ENCODE measurements at regions not wholly inside any gene's neighbourhood (a gene's known extent, or its start where the extent isn't known, plus 50 kb on each side); places are given as distances from the start of the nearest gene placed in this dataset.

DNA sequence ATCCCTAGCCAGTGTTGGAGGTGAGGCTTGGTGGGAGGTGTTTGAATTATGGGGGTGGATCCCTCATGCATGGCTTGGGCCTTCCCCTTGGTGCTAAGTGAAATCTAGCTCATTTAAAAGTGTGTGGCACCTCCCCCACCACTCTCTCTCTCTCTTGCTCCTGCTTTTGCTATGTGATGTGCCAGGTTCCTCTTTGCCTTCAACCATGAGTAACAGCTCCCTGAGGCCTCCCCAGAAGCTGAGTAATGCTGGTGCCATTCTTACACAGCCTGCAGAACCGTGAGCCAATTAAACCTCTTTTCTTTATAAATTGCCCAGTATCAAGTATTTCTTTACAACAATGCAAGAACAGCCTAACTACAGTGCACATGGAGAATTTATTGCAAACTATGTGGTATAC lies 188.8 kb upstream of the POT1 start:
- TF ChIP-seq, protein P1, sequence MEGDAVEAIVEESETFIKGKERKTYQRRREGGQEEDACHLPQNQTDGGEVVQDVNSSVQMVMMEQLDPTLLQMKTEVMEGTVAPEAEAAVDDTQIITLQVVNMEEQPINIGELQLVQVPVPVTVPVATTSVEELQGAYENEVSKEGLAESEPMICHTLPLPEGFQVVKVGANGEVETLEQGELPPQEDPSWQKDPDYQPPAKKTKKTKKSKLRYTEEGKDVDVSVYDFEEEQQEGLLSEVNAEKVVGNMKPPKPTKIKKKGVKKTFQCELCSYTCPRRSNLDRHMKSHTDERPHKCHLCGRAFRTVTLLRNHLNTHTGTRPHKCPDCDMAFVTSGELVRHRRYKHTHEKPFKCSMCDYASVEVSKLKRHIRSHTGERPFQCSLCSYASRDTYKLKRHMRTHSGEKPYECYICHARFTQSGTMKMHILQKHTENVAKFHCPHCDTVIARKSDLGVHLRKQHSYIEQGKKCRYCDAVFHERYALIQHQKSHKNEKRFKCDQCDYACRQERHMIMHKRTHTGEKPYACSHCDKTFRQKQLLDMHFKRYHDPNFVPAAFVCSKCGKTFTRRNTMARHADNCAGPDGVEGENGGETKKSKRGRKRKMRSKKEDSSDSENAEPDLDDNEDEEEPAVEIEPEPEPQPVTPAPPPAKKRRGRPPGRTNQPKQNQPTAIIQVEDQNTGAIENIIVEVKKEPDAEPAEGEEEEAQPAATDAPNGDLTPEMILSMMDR (IDR thresholded peaks at IDR 0.05), result no peak
- ATAC-seq (ENCODE audit: low FRiP score) (no peak), DNase-seq (ENCODE audit: low spot score) (no peak)

DNA sequence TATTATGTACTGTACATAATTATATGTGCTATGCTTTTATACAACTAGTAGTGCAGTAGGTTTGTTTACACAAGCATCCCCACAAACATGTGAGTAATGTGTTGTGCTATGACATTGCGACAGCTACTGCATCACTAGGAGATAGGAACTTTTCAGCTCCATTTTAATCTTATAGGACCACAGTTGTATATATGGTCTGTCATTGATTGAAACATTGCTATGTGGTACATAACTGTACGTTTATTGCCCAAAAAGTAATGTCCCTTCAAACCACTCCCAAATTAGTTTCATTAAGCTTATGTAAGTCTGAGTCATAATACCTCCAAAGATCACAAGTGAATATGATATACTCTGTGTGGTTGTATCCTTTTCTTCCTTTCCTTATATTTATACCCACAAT lies 183.2 kb upstream of the POT1 start:
- no peak for DNase-seq (ENCODE audit: low spot score)
- ATAC-seq (ENCODE audit: low FRiP score), result no peak
- TF ChIP-seq, protein P1 (IDR thresholded peaks at IDR 0.05), result no peak

GRCh38 chr7:125099519-125099918 lies 169.9 kb upstream of the POT1 start:
- ATAC-seq (ENCODE audit: low FRiP score), result no peak
- TF ChIP-seq, protein P1 (IDR thresholded peaks at IDR 0.05), result no peak
- no peak for DNase-seq (ENCODE audit: low spot score)

DNA sequence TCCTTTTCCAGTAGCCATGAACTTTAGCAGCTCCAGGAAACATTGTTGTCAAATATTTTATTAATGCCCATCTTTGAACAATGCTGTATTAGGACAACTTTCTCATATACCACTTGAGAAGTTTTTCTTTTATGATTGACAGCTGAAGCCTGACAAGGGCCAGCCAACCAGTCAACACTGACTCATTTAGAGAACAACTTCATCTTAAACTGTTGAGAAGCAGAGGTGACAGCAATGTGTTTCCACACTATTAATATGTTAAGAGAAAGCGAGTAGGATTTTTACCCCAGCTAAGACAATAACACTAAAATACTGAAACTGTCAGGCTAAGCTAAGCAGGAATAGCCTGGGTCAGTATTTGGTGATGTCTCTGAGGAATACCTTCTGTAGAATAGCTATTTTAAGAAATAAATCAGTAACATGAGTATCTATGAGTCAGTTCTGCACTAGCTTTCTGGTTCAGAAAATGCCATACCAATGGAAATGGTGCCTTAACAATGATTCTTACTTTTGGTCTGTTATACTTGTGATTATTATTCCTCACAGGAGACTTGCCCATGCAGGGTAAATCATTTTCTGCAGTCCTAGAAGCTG lies 168.8 kb upstream of the POT1 start:
- TF ChIP-seq, protein P1 (IDR thresholded peaks at IDR 0.05), result no peak
- DNase-seq (ENCODE audit: low spot score), result no peak
- ATAC-seq (ENCODE audit: low FRiP score), result no peak

DNA sequence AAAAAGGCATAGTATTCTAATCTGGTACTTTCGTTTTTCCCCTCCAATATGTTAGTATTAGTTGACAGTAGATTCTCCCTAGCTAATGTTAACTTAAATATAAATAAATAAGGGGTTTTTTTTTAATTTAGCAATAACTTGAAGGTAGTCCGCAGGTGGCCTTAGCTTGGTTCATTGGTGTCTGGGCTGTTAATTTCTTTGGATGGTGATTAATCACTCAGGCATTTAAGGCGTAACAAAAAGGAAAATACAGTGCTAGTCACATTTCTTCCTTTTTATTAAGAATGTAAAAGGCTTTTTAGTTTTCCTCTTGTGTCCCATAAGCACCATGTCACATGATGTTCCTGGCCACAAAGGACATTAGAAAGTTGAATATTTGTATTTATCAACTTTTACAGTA lies 161.0 kb upstream of the POT1 start:
- TF ChIP-seq, protein P1 (IDR thresholded peaks at IDR 0.05), result no peak
- DNase-seq (ENCODE audit: low spot score), result no peak

DNA sequence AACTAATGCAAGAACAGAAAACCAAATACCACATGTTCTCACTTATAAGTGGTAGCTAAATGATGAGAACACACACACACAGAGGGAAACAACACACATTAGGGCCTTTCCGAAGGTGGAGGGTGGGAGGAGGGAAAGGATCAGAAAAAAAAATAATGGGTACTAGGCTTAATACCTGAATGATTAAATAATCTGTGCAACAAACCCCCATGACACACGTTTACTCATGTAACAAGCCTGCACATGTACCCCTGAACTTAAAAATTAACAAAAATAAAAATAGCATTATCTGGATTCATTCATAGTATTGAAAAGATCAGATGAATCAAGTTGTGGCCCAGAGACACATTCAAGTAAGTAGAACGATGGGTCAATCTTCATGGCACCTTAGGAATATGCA lies 159.5 kb upstream of the POT1 start:
- ATAC-seq (ENCODE audit: low FRiP score) (no peak), DNase-seq (ENCODE audit: low spot score) (no peak)
- TF ChIP-seq, protein P1 (IDR thresholded peaks at IDR 0.05), result no peak

More for the DNA sequence above, 161.0 kb upstream of the POT1 start:
- no peak for ATAC-seq (ENCODE audit: low FRiP score)

- no peak for DNase-seq (ENCODE audit: low spot score)
- TF ChIP-seq, protein P1 (IDR thresholded peaks at IDR 0.05), result no peak
- ATAC-seq (ENCODE audit: low FRiP score), result no peak
Observed at GRCh38 chr7:125088555-125088954, 158.9 kb upstream of the POT1 start.

All from omental fat pad (tissue), 3 donors.